ENCODE measurements at regions not wholly inside any gene's neighbourhood (a gene's known extent, or its start where the extent isn't known, plus 50 kb on each side); places are given as distances from the start of the nearest gene placed in this dataset.
A peak's percentile ranks its signal among the peaks of the same experiment; 100 is the strongest.
"Not testable (repeated sequence)": the region's sequence is repeated elsewhere in the genome, so short reads cannot be mapped to it uniquely, and the experiment has no call there.

DNA sequence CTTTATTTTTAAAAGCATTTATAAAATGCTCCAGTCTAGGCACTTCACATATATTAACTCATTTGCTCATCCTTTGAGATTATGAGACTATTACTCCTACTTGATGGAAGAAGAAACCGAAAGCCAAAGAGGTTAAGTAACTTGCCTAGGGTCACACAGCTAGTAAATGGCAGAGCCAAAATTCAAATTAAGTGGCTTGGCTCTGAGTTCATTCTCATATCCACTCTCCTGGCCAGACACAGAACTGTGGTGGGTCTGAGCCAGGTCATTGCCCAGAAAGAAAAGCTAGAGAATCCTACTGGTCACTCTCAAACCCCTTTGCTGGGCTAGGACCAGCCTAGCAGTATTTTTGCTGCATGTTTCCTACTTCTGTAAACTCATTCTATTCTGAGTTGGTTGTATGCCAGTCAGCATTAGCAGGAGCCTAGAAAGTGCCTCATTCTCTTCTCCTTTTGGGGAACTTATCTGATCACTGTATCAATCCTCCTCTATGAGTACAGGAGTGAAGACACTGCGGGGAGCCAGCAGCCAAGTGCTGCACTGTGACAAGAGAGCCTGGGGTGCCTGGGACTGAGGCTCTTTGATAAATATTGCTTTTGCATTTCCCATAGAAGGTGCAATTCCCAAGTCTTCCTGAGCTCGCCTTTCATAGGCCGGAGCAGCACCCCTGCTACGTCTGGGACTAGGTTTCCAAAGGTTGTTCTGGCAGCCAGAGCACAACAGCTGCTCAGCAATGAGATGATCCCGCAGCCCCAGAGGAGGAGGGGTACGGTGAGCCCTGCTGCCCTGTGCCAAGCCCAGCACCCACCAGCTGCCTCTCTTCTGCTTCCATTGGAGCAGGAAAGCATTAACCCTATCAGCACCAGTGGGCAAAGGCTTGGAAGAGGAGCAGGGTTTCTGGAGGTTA lies 728.3 kb downstream of the MAFB start:
- Histone ChIP-seq H3K36me3 (ENCODE audit: control insufficient read depth in 1 of 2, insufficient read depth in 2 of 2, low read length in 1 of 2) (no peaks in the 10 kb centered on the region), H3K27me3 (ENCODE audit: control insufficient read depth in 1 of 2, insufficient read depth in 2 of 2, low read length in 1 of 2) (no peaks in the 10 kb centered on the region), H3K4me1 (ENCODE audit: control insufficient read depth in 1 of 2, insufficient read depth in 2 of 2, low read length in 2 of 2) (no peaks in the 10 kb centered on the region), H3K27ac (ENCODE audit: low read depth in 1 of 2, low read length in 2 of 2) (no peak overlapping the region), H3K9me3 (ENCODE audit: control insufficient read depth, low read length) (no peaks in the 10 kb centered on the region), H3K4me3 (ENCODE audit: low read length in 2 of 2) (no peak overlapping the region)
- ATAC-seq (ENCODE audit: low FRiP score): peak; percentile 29
- no peak for DNase-seq
- intact Hi-C loops (cut with DNase I): no loop called here
- WGBS, 2 donors: 25 to 29% methylated on average over 7 of the region's 7 CpGs

DNA sequence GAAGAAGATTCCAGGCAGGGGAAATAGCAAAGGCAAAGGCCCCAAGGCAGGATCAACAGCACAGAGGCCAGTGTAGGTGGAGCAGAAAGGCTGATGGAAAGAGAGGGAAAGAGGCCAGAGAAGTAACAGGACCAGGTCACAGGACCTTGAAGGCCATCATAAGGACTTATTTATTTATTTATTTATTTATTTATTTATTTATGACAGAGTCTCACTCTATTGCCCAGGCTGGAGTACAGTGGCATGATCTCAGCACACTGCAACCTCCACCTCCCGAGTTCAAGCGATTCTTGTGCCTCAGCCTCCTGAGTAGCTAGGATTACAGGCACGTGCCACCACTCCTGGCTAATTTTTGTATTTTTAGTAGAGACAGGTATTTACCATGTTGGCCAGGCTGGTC lies 731.1 kb downstream of the MAFB start:
- H3K4me1 ChIP-seq (ENCODE audit: control insufficient read depth in 1 of 2, insufficient read depth in 2 of 2, low read length in 2 of 2); intact Hi-C loops (cut with DNase I); H3K4me3 ChIP-seq (ENCODE audit: low read length in 2 of 2); H3K27ac ChIP-seq (ENCODE audit: low read depth in 1 of 2, low read length in 2 of 2); ATAC-seq (ENCODE audit: low FRiP score); H3K9me3 ChIP-seq (ENCODE audit: control insufficient read depth, low read length); DNase-seq; H3K27me3 ChIP-seq (ENCODE audit: control insufficient read depth in 1 of 2, insufficient read depth in 2 of 2, low read length in 1 of 2); H3K36me3 ChIP-seq (ENCODE audit: control insufficient read depth in 1 of 2, insufficient read depth in 2 of 2, low read length in 1 of 2): not testable (repeated sequence)
- WGBS, 2 donors: 96 to 98% methylated on average over 3 of the region's 3 CpGs

DNA sequence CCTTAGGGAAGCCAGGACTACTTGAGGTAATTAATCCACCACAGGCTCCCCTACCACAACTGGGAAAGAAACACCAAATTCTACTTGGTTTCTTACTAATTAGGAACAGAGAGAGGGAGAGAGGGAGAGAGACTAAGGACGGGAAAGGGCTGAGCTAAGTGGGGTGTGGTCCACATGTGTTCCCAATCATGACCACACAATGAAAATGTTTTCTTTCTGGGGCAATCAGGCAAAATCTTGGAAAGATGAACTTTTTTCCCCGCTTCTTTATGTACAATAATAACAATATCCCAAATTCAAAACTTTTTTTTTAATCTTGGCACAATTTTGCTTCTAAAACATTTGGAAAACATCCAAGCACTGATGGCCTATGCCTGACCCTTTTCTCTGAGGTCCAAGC lies 734.4 kb downstream of the MAFB start:
- H3K27me3 ChIP-seq (ENCODE audit: control insufficient read depth in 1 of 2, insufficient read depth in 2 of 2, low read length in 1 of 2): no peaks in the 10 kb centered on the region
- intact Hi-C loops (cut with DNase I): no loop called here
- H3K27ac ChIP-seq (ENCODE audit: low read depth in 1 of 2, low read length in 2 of 2): no peak overlapping the region
- ATAC-seq (ENCODE audit: low FRiP score) (peak; percentile 50), DNase-seq (no peak)
- H3K9me3 ChIP-seq (ENCODE audit: control insufficient read depth, low read length): no peaks in the 10 kb centered on the region
- no peaks in the 10 kb centered on the region for H3K36me3 ChIP-seq (ENCODE audit: control insufficient read depth in 1 of 2, insufficient read depth in 2 of 2, low read length in 1 of 2)
- 24 to 42% methylated on average over 2 of the region's 2 CpGs for WGBS, 2 donors
- H3K4me3 ChIP-seq (ENCODE audit: low read length in 2 of 2): no peak overlapping the region
- no peaks in the 10 kb centered on the region for H3K4me1 ChIP-seq (ENCODE audit: control insufficient read depth in 1 of 2, insufficient read depth in 2 of 2, low read length in 2 of 2)

DNA sequence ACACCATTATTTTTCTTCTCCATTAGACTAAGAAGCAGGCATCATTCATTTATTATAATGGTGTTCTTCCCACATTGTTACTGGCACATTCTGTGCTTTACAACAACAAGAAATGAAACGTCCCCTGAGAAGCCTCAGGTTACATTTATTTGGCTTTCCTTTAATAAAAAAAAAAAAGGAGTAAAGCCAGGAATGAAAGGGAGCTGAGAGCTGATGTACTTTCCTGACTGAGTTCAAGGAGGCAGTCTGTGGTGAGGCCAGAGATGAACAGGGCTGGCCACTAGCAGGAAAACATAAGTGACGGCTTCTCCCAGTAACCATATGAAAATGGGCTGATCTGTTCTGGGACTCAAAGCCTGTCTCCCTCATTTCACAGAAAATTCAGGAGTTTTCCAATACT lies 742.1 kb downstream of the MAFB start:
- no peaks in the 10 kb centered on the region for H3K36me3 ChIP-seq (ENCODE audit: control insufficient read depth in 1 of 2, insufficient read depth in 2 of 2, low read length in 1 of 2)

GRCh38 chr20:39946053-39946810 lies 742.8 kb downstream of the MAFB start:
- no peak for DNase-seq
- intact Hi-C loops (cut with DNase I): no loop called here
- Histone ChIP-seq H3K36me3 (ENCODE audit: control insufficient read depth in 1 of 2, insufficient read depth in 2 of 2, low read length in 1 of 2) (no peaks in the 10 kb centered on the region), H3K9me3 (ENCODE audit: control insufficient read depth, low read length) (no peaks in the 10 kb centered on the region), H3K27ac (ENCODE audit: low read depth in 1 of 2, low read length in 2 of 2) (no peak overlapping the region), H3K4me3 (ENCODE audit: low read length in 2 of 2) (no peak overlapping the region), H3K4me1 (ENCODE audit: control insufficient read depth in 1 of 2, insufficient read depth in 2 of 2, low read length in 2 of 2) (no peaks in the 10 kb centered on the region), H3K27me3 (ENCODE audit: control insufficient read depth in 1 of 2, insufficient read depth in 2 of 2, low read length in 1 of 2) (no peaks in the 10 kb centered on the region)
- no peak for ATAC-seq (ENCODE audit: low FRiP score)
- WGBS, 2 donors: 41 to 46% methylated on average over 5 of the region's 5 CpGs

More for the DNA sequence above, 742.1 kb downstream of the MAFB start:
- Histone ChIP-seq H3K9me3 (ENCODE audit: control insufficient read depth, low read length) (no peaks in the 10 kb centered on the region), H3K4me1 (ENCODE audit: control insufficient read depth in 1 of 2, insufficient read depth in 2 of 2, low read length in 2 of 2) (no peaks in the 10 kb centered on the region), H3K27ac (ENCODE audit: low read depth in 1 of 2, low read length in 2 of 2) (no peak overlapping the region), H3K27me3 (ENCODE audit: control insufficient read depth in 1 of 2, insufficient read depth in 2 of 2, low read length in 1 of 2) (no peaks in the 10 kb centered on the region), H3K4me3 (ENCODE audit: low read length in 2 of 2) (no peak overlapping the region)
- DNase-seq: no peak
- no peak for ATAC-seq (ENCODE audit: low FRiP score)
- 18 to 27% methylated on average over 2 of the region's 2 CpGs for WGBS, 2 donors
- intact Hi-C loops (cut with DNase I): no loop called here

GRCh38 chr20:39944861-39945260 lies 744.2 kb downstream of the MAFB start:
- H3K9me3 ChIP-seq (ENCODE audit: control insufficient read depth, low read length): no peaks in the 10 kb centered on the region
- H3K4me1 ChIP-seq (ENCODE audit: control insufficient read depth in 1 of 2, insufficient read depth in 2 of 2, low read length in 2 of 2): no peaks in the 10 kb centered on the region
- no peaks in the 10 kb centered on the region for H3K27me3 ChIP-seq (ENCODE audit: control insufficient read depth in 1 of 2, insufficient read depth in 2 of 2, low read length in 1 of 2)
- DNase-seq (no peak), ATAC-seq (ENCODE audit: low FRiP score) (no peak)
- H3K36me3 ChIP-seq (ENCODE audit: control insufficient read depth in 1 of 2, insufficient read depth in 2 of 2, low read length in 1 of 2): no peaks in the 10 kb centered on the region
- intact Hi-C loops (cut with DNase I): no loop called here
- no peak overlapping the region for H3K4me3 ChIP-seq (ENCODE audit: low read length in 2 of 2)
- no peak overlapping the region for H3K27ac ChIP-seq (ENCODE audit: low read depth in 1 of 2, low read length in 2 of 2)

DNA sequence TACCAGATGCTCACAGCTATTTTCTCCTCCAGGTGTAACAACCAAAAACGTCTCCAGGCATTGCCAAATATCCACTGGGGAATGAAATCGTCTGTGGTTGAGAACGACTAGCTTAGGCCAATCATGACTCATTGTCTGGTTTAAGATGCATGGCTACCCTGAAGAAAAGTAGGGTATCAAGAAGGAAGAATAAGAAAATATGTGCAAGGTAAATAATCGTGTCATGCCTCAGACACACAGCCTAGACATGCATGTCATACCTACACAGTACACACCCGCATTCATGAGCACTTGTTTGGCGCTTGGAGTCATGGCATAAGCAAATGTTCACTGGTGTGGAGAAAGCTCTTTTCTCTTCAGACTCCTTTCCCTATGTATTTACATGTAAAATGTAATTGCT lies 745.7 kb downstream of the MAFB start:
- Histone ChIP-seq H3K4me3 (ENCODE audit: low read length in 2 of 2) (no peak overlapping the region), H3K27ac (ENCODE audit: low read depth in 1 of 2, low read length in 2 of 2) (no peak overlapping the region), H3K4me1 (ENCODE audit: control insufficient read depth in 1 of 2, insufficient read depth in 2 of 2, low read length in 2 of 2) (no peaks in the 10 kb centered on the region), H3K36me3 (ENCODE audit: control insufficient read depth in 1 of 2, insufficient read depth in 2 of 2, low read length in 1 of 2) (no peaks in the 10 kb centered on the region), H3K9me3 (ENCODE audit: control insufficient read depth, low read length) (no peaks in the 10 kb centered on the region), H3K27me3 (ENCODE audit: control insufficient read depth in 1 of 2, insufficient read depth in 2 of 2, low read length in 1 of 2) (no peaks in the 10 kb centered on the region)
- 66% methylated on average over 6 of the region's 6 CpGs for WGBS, 2 donors
- no peak for ATAC-seq (ENCODE audit: low FRiP score)
- no peak for DNase-seq
- intact Hi-C loops (cut with DNase I): no loop called here

DNA sequence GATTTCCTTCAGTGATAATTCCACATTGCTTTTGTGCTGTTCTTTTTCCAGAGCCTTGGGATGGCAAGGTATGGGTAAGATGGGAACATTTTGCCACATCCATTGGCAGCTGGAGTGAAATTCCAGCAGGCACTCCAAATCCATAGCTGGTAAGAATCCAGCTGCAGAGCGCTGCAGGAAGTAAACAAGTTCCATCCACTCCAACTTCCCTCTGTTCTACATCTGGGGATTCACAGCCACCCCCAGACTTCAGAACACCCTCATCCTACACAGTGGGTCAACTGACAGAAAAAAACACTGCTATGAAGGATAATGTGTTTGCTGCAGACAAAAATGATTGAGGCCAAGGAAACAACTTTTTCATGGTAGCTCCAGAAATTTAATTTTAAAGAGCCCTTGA lies 747.8 kb downstream of the MAFB start:
- H3K9me3 ChIP-seq (ENCODE audit: control insufficient read depth, low read length): peaks cover 3% of the 10 kb centered on the region
- peaks cover 0 to 2% of the 10 kb centered on the region in 2 donors for H3K27me3 ChIP-seq (ENCODE audit: control insufficient read depth in 1 of 2, insufficient read depth in 2 of 2, low read length in 1 of 2)
- no peaks in the 10 kb centered on the region for H3K4me1 ChIP-seq (ENCODE audit: control insufficient read depth in 1 of 2, insufficient read depth in 2 of 2, low read length in 2 of 2)
- DNase-seq: no peak
- intact Hi-C loops (cut with DNase I): no loop called here
- no peak overlapping the region for H3K4me3 ChIP-seq (ENCODE audit: low read length in 2 of 2)
- ATAC-seq (ENCODE audit: low FRiP score): no peak
- no peak overlapping the region for H3K27ac ChIP-seq (ENCODE audit: low read depth in 1 of 2, low read length in 2 of 2)
- WGBS, 2 donors: 39% methylated on average over 1 of the region's 1 CpG
- H3K36me3 ChIP-seq (ENCODE audit: control insufficient read depth in 1 of 2, insufficient read depth in 2 of 2, low read length in 1 of 2): no peaks in the 10 kb centered on the region
